Tibial nerve (tissue), 4 donors: ENCODE measurements at regions not wholly inside any gene's neighbourhood (a gene's known extent, or its start where the extent isn't known, plus 50 kb on each side); places are given as distances from the start of the nearest gene placed in this dataset.

Experiments used
- EP300 ChIP-seq, 2 donors: sonication (generic); formaldehyde crosslinking; IDR thresholded peaks; one replicate each; pipeline ENCODE4 v1.6.1; 2017; ENCODE audit warnings: antibody characterized with exemption in 2 of 2, mild to moderate bottlenecking in 1 of 2
- POLR2A ChIP-seq, 2 donors: fragments of 450-650 bp; IDR thresholded peaks; one replicate each; pipeline ENCODE4 v1.6.1; 2017; ENCODE audit warnings: antibody characterized with exemption in 2 of 2, mild to moderate bottlenecking in 2 of 2, moderate library complexity in 2 of 2
- TF ChIP-seq, protein P1 (sequence below), 5 experiments: fragments of 200-600 bp in 3 of 5; fragments of 450-650 bp in 2 of 5; sonication (generic) in 3 of 5; IDR thresholded peaks; one replicate each; pipeline ENCODE4 v1.5.1; 2016 to 2019; ENCODE audit warnings: antibody characterized with exemption in 5 of 5, mild to moderate bottlenecking in 3 of 5, moderate library complexity in 2 of 5

DNA sequence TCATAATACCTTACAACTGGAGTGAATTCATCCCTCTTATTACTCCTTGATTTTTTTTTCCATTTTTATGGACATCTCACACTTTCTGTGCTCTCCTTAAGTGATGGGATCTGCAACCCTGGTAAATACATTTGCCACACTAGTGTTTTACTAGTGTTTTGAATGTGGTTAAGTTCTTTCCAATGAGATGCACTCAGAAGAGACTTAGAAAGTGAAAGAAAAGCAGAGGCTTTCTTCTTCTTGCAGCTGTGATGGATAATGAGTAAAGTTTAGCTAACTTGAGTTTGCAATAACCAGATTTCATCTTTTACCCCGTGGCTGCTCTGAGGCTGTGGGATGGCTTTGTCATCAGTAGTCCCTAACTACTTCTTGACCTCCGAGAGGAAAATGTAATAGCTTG is 1248.4 kb downstream of the NSUN3 start:
- TF ChIP-seq, protein P1, sequence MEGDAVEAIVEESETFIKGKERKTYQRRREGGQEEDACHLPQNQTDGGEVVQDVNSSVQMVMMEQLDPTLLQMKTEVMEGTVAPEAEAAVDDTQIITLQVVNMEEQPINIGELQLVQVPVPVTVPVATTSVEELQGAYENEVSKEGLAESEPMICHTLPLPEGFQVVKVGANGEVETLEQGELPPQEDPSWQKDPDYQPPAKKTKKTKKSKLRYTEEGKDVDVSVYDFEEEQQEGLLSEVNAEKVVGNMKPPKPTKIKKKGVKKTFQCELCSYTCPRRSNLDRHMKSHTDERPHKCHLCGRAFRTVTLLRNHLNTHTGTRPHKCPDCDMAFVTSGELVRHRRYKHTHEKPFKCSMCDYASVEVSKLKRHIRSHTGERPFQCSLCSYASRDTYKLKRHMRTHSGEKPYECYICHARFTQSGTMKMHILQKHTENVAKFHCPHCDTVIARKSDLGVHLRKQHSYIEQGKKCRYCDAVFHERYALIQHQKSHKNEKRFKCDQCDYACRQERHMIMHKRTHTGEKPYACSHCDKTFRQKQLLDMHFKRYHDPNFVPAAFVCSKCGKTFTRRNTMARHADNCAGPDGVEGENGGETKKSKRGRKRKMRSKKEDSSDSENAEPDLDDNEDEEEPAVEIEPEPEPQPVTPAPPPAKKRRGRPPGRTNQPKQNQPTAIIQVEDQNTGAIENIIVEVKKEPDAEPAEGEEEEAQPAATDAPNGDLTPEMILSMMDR (IDR thresholded peaks at IDR 0.05): no peak
- TF ChIP-seq POLR2A (IDR thresholded peaks at IDR 0.05) (no peak), EP300 (IDR thresholded peaks at IDR 0.05) (no peak)
